Right lobe of liver (tissue), 4 donors: ENCODE measurements at regions not wholly inside any gene's neighbourhood (a gene's known extent, or its start where the extent isn't known, plus 50 kb on each side); places are given as distances from the start of the nearest gene placed in this dataset.

Experiments used
- POLR2A ChIP-seq: fragments of 450-650 bp; IDR thresholded peaks from one replicate; pipeline ENCODE4 v1.6.1; 2017; ENCODE audit warnings: antibody characterized with exemption, mild to moderate bottlenecking
- TF ChIP-seq, protein P1 (sequence below), 4 donors: fragments of 200-600 bp in 3 of 4; fragments of 450-650 bp in 1 of 4; IDR thresholded peaks; one replicate each; pipeline versions ENCODE4 v1.5.1 to v1.8.0; 2016 to 2022; ENCODE audit warnings: antibody characterized with exemption in 4 of 4, mild to moderate bottlenecking in 2 of 4
- donor health status: DM: no; HTN: no; CAD: no.
- donor health status: DM: no; HTN: no; CAD: no.
- donor health status: DM: no; HTN: yes; CAD: no.

DNA sequence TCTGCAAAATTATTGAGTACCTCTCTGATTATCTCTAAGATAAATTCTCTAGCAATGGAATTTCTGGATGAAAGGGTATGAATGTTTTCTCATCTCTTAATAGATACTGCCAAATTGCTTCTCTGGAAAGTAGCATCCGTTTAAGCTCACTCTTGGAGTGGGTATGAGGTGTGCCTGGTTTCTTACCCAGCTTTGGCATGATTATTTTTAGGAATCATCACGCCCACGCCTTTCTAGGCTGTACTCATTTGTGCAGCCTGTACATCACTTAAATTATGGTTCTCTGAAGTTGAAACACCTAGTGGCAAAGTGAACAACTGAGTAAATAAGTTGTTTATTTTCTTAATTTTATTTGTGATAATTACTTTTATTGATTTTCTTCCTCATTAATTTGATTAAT is 156.5 kb upstream of the IL12B start:
- TF ChIP-seq, protein P1, sequence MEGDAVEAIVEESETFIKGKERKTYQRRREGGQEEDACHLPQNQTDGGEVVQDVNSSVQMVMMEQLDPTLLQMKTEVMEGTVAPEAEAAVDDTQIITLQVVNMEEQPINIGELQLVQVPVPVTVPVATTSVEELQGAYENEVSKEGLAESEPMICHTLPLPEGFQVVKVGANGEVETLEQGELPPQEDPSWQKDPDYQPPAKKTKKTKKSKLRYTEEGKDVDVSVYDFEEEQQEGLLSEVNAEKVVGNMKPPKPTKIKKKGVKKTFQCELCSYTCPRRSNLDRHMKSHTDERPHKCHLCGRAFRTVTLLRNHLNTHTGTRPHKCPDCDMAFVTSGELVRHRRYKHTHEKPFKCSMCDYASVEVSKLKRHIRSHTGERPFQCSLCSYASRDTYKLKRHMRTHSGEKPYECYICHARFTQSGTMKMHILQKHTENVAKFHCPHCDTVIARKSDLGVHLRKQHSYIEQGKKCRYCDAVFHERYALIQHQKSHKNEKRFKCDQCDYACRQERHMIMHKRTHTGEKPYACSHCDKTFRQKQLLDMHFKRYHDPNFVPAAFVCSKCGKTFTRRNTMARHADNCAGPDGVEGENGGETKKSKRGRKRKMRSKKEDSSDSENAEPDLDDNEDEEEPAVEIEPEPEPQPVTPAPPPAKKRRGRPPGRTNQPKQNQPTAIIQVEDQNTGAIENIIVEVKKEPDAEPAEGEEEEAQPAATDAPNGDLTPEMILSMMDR (IDR thresholded peaks at IDR 0.05): no peak
- TF ChIP-seq POLR2A: no peak
